ENCODE measurements at regions not wholly inside any gene's neighbourhood (a gene's known extent, or its start where the extent isn't known, plus 50 kb on each side); places are given as distances from the start of the nearest gene placed in this dataset.
A peak's percentile ranks its signal among the peaks of the same experiment; 100 is the strongest.

DNA sequence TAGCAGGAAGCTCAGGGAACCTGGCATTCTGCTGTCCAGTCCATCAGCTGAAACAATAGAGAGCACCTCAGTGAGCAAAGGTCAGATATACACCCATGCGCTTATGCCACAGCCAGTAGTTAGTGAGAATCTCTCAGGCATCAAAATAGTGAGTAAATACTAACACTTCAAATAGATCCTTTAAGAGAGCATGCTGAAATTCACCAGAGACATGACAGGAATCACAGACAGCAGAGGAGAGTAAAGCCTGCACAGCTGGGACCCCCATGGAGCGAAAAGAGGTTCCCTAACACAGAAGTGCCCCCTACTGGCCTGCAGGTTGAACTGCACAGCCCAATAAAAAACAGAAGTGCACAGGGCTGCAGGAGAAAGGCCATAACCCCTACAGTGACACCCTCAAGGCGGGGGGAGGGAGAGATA lies 57.6 kb upstream of the ANTXRL start:
- peak; percentile 46 for DNase-seq

DNA sequence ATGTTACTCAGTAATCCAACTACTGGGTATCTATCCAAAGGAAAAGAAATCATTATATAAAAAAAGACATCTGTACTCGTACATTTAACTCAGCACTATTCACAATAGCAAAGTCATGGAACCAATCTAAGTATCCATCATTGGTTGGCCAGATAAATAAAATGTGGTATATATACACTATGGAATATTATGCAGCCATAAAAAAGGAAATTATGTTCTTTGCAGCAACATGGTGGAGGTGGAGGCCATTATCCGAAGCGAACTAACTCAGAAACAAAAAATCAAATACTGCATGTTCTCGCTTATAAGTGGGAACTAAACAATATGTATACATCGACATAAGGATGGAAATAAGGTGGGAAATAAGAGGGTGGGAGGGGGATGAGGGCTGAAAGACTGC lies 56.2 kb upstream of the ANTXRL start:
- no peak for DNase-seq

DNA sequence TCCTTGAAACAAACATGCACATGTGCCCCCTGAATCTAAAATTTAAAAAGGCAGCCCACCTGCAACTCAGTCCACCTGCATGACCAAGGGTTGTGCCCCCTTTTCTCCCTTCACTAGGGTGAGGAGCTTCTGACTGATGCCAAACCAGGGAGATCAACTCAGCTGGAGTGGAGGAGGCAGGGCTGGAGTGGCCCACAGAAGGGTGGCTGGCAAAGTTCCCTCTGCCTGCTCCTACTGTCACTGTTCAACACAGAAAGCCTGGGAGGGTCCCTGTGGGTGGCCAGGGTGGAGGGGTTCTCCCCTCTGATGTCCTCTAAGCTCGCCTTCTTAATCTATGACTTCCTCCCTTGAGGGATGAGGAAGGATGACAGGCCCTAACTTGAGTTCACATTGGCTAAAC lies 55.7 kb upstream of the ANTXRL start:
- no peak for DNase-seq

DNA sequence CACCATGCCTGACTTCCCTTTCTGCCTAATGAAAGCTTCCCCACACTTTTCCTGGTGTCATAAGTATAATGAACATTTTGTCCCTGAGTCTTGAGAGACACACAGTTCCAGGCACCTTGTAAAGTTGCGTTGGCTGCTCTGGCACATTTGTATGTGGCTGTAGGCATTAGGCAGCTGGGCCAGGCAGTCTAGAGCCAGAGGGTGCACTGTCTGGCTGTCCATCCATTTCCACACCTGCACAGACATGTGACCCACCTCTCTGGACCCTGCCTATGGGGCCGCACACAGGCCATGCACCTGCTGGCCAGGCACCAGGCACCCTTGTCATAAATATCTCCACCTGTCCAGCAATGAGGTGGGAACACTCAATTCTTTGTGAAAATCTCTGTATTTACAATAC lies 54.7 kb upstream of the ANTXRL start:
- no peak for DNase-seq

DNA sequence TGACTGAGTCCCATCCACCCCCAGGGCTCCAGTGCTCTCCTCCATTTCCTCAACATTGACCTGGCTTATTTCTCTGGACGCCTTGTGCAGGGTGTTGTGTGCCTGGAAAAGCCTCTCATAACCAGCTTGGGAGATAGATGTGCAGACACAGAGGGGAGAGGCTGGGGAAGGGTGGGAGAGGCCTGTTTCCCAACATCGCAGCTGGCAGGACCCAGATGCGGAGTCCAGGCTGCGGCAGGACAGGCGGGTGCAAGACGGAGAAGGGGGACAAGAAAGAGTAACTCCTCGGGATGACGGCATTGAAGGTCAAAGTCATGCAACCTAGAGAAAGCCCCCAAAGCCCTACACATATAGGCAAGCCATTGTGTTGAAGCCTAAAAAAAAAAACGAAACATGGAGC lies 54.1 kb upstream of the ANTXRL start:
- DNase-seq, result no peak

DNA sequence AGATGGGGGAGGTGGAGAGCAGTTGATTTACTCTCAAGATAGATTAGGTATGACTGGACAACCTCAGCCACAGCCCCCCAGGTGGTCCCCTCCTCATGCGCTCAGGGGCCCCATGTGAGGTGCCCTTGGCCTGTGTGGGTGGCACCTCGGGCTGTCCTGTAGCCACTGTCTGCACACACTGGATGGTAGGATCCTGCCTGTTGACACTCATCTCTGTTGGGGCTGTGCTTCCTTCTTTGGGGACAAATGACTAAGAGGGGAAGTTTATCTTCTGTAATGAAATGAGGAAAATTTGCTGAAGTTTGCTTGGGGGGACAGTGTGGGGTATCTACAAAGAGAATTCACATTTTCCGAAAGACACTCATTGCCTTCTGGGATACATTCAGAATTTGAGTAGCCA lies 53.6 kb upstream of the ANTXRL start:
- no peak for DNase-seq

DNA sequence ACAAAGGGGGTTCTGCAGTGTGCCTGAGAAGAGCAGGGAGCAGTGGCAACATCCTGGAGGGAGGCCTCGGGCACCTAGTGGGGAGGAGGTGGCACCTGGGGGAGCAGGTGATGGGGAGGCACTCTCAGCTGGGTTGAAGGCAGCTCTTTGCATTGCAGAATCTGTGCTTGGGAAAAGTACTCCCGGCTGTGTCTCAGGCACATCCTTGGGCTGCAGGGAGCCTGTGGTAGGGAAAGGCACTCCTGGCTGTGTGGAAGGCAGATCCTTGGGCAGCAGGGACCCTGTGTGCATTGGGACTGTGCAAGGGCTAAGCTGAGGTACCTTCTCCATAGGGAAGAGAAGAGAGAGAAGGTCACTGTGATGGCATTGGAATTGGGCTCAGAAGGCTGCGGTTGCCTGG lies 52.8 kb upstream of the ANTXRL start:
- DNase-seq, result no peak

DNA sequence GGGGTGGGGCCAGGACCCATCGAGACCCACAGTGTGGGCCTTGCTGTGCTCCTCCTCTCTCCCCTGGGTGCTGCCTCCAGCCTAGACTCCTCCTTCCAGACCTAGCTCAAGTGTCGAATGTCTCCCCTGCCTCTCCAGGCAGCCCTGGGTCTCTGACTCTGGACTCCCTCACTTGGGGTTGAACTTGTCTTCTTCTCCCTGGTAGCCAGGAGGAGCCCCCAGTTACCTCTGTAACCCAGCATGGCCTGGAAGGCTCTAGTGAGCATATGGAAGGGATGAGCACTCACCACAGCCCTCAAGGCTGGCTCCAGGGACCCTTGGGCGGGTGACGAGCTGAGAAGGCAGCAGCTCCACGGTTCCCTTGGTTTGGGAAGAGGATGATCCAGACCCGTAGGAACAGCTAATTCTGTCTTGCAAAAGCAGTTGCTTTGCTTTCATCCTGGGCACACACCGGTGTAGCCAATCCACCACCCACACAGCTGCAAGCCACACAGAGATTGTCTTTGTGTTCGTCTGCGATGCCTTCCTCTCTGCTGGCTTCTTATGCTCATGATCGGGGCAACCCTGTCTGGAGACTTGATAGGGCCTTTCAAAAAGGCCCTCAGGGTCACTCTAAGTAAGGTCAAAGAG lies 52.3 kb upstream of the ANTXRL start:
- DNase-seq, result no peak

DNA sequence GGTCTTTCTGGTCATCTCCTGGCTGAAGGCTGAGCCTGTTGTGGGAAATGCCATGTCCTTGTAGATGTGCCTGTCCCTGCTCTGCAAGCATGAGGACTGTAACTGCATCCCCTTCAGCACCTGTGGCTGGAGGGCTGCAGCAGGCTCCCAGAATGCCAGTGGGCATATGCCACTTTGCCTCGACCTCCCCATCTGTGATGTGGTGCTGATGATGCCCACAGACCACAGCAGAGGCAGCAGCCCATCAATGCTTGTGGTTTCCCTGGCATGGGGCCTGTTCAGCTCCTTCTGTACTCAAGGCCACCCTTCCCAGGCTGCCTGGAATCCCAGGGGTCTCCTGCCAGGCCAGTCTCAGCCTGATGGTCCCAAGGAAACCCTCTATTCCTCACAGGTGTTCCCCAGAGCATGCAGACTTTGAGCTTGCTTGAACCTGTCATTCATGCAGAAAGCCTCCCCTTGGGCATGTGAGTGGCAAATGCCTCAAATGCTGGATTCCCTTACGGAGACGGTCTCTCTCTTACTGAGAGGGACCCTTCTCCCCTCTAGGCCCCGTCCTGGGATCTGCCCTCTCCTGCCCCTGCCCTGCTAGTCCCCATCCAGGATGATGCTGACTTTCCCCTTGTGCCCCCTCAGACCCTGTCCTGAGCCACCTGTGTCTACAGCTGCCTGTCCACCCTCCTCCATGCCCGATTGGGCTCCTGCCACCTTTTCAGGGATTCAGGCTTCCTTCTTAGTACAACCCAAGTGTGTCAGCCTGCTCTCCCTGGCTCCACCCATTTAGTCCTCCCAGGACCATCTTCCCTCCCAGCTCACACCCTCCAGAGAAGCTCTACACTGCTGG lies 50.9 kb upstream of the ANTXRL start:
- no peak for DNase-seq

DNA sequence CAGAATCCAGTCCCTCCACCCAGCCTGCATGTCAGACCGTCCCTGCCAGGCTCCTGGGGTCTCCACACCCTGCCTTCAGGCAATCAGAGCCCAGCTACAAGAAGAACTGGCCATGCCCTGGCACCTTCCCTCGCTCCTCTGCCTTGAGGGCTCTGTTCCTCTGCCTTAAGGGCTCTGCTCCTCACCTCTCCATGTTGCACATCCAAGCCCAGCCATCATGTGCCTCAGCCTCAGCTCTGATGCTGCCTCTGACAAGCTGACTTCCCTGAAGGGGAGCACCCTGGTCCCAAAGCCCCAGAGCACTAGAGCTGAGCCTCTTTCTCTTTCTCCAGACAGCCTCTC lies 50.3 kb upstream of the ANTXRL start:
- no peak for DNase-seq

DNA sequence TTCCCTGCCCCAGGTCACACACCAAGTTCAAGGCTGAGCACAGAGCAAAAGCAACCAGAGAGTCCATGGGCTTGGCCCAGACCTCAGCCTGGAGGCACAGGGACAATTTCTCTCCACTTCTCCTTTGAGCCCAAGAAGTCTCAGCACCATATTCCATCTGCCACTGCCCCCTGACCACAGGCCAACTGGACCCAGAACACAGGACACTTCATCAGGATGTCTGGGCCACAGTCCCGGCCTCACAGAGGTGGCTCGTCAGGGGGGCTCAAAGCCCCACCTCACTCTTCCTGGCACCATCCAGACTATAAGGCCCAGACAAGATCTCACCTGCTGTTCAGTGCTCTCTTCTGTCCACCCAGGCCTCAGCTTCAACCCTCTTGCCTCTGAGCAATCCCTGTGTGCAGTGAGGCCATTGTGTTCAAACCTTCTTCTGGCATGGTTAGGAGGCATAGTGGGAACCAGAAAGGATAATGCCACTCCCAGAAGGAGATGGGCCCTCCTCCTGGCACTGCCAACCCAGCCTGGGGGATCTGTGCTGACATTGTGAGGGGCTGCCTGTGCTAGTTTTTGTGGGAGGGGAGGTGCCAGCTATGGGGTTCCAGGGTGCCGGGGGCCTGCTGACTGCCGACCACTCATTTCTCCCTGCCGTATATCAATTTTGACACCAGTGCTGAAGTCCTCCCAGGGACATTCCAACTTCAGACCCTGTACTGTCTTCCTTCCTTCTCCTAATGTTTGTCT lies 49.7 kb upstream of the ANTXRL start:
- DNase-seq, result no peak

All from 8988T (cell line).